ENCODE measurements at regions not wholly inside any gene's neighbourhood (a gene's known extent, or its start where the extent isn't known, plus 50 kb on each side); places are given as distances from the start of the nearest gene placed in this dataset.
A peak's percentile ranks its signal among the peaks of the same experiment; 100 is the strongest.

DNA sequence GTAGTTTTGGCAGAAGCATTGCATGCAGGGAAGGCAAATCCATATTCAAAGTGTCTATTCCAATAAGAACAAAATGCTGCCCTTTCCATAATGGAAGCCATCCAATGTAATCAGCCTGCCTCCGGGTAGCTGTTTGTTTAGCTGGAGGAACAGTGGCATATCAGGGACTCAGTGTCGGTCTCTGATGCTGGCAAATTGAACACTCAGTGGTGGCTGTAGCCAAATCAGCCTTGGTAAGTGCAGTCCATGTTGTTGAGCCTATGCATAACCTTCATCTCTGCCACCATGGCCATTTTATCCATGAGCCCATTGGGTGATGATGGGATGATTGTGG lies 147.8 kb upstream of the MAX start:
- no peak for DNase-seq (ENCODE audit: low read depth)

- DNase-seq (ENCODE audit: low read depth) = peak; percentile 98
Observed at GRCh38 chr14:65251213-65251612, 148.9 kb upstream of the MAX start.

DNA sequence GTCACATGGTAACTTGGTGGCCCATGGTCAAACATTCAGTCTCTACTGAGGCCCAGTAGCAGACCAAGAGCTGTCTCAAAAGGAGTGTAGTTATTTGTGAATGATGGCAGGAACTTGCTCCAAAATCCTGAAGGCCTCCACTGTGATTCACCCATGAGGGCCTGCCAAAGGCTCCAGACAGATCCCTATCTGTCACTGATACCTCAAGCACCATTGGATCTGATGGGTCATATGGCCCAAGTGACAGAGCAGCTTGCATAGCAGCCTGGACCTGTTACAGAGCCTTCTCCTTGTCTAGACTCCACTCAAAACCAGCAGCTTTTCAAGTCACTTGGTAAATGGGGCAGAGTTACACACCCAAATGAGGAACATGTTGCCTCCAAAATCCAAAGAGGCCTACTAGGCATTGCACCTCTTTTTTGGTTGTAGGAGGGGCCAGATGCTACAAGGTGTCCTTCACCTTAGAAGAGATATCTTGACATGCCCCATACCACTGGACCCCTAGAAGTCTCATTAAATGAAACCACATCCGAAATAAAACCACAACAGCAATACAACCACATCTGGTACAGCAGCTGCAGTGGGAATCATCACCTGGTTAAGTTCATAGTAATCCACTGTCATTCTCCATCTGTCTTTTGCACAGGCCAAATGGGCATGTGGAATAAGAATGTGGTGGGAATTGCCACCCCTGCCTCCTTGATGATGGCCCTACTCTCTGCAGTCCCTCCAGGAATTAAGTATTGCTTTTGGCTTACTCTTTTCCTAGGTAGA lies 150.4 kb upstream of the MAX start:
- no peak for DNase-seq (ENCODE audit: low read depth)

- peak; percentile 46 for DNase-seq (ENCODE audit: low read depth)
Observed at GRCh38 chr14:65255029-65255545, 152.8 kb upstream of the MAX start.

- DNase-seq (ENCODE audit: low read depth) = no peak
Observed at GRCh38 chr14:65255583-65256461, 153.5 kb upstream of the MAX start.

GRCh38 chr14:65256714-65257113 lies 154.4 kb upstream of the MAX start:
- no peak for DNase-seq (ENCODE audit: low read depth)

GRCh38 chr14:65257425-65257824 lies 155.1 kb upstream of the FUT8 start:
- DNase-seq (ENCODE audit: low read depth) = no peak

DNA sequence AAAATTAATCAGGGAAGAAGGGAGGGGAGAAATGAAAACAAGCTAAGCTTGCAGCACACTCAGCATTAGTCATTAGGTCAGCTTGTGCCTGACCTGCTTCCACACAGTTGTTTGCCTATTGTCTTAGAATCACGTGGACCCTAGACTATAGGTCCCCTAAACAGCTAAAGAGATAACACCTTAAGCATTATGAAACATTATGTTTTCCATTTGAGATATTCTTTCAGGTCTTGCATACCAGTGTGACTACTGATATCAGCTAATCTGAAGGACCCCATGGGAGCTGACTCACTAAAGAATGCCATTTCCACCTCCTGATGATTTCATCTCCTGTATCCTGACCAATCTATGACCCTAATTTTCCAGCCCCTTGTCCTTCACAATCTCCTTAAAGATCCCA lies 154.1 kb upstream of the FUT8 start:
- peak; percentile 65 for DNase-seq (ENCODE audit: low read depth)

DNA sequence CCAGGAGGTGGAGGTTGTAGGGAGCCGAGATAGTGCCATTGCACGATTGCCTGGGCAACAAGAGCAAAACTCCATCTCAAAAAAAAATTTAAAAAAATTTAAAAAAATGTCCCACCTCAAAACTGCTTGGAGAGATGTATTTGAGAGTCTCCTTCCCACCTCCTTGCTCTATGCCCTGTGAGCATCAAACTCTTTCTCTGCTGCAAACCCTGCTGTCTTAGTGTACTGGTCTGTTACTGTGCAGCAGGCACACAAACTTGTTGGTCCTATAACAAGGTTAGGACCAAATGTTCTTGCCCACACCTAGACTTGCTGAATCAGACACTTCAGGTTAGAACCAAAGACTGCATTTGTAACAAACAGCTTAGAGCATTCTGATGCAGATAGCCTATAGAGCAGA lies 153.5 kb upstream of the FUT8 start:
- DNase-seq (ENCODE audit: low read depth) = no peak

- DNase-seq (ENCODE audit: low read depth) = peak; percentile 84
Observed at GRCh38 chr14:65260786-65261185, 151.7 kb upstream of the FUT8 start.

DNA sequence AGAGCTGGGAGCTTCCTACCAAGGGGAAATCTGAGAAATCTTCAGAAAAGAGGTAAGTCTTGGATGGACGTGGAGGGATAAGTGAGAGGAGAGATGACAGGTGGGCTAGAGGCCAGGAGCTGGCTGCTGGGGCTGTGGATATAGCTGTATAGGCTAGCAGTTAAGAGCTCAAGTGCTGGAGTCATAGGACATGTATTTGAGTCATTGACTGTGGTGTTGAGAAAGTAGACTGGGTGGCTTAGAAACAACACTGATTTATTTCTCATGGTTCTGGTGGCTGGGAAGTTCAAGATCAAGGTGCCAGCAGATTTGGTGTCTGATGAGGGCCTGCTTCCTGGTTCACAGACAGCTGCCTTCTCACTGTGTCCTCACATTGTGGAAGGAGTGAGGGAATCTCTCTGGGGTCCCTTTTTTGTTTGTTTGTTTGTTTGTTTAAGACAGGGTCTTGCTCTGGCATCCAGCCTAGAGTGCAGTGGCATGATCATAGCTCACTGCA lies 151.1 kb upstream of the FUT8 start:
- DNase-seq (ENCODE audit: low read depth) = no peak

GRCh38 chr14:65261946-65262345 lies 150.6 kb upstream of the FUT8 start:
- DNase-seq (ENCODE audit: low read depth) = no peak

DNA sequence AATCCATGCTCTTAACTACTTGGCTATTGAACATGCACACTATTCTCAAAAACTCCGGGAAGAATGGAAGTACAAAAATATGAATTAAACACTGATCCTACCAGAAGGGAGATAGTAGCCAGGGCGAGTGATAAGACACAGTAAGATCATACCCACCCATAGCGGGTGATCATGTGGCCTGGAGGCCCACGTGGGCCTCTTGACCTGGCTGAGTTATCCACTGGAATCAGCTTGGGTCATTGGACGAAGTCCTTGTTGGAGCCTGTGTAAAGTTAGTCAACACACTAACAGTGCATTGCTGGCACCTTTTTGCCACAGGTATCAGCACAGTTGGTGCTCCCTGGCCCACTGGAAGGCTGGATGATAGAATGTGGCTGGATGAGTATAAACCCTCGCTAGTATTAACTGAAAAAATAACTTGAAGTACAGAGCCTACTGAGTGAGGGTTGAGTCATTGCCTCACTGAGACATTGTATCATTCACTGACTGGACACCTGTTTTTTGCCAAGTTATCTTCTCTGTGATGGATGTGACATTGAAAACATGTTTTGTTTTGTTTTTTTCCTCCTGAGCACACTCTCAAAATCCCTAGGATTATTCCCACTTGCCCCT lies 149.2 kb upstream of the FUT8 start:
- no peak for DNase-seq (ENCODE audit: low read depth)

DNA sequence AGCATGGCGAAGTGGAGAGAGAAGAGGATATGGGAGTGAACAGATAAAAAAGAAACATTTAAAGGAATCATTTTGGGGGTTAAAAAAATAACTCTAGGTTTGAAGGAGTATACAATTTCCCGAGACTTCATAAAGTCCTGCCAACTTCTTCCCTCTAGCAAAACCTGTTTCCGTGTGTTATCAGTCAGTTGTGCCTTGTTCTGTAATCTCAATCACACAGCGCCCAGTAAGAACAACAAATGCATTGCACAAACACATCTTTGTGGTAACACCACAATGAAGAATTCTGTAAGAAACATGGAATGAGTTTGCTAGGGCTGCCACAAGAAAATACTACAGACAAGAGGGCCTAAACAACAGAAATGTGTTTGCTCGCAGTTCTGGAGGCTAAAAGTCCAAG lies 144.7 kb upstream of the FUT8 start:
- no peak for DNase-seq (ENCODE audit: low read depth)

DNA sequence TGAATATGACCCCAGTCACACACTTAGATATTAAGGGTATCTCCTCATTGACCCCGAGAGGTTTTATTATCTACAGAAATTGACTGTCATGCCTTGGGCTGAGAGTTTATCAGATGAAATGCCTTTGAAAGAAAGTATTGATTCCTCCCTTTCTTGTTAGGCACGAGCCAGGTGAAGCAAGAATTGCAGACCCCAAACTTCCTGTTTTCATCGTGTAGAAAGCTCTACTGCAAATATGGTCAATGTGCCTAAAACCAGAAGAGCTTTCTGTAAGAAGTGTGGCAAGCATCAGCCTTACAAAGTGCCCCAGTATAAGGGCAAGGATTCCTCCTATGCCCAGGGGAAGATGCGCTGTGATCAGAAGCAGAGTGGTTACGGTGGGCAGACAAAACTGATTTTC lies 143.9 kb upstream of the FUT8 start:
- no peak for DNase-seq (ENCODE audit: low read depth)

DNA sequence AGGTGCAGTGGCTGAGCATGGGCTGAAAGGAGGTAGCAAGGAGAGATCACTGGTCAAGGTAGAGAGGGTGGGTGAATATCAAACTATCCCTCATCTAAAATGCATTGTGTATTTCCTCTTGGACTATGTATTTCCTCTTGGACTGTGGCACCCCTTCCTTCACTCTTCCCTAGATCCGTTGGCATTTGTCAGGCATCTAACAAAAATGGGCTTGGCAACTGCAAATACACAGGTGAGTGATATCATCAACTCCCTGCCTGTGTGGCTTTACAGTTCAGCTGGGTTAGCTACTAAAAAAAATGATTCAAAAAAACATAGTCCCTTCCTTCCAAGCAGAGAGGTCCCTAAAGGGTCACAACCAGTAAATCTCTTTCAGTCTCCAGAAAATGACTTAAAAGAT lies 142.8 kb upstream of the FUT8 start:
- DNase-seq (ENCODE audit: low read depth) = no peak

- DNase-seq (ENCODE audit: low read depth) = peak; percentile 35
Observed at GRCh38 chr14:65277027-65277426, 135.5 kb upstream of the FUT8 start.

GRCh38 chr14:65277580-65278270 lies 134.8 kb upstream of the FUT8 start:
- DNase-seq (ENCODE audit: low read depth) = no peak

GRCh38 chr14:65278589-65278988 lies 133.9 kb upstream of the FUT8 start:
- no peak for DNase-seq (ENCODE audit: low read depth)

GRCh38 chr14:65279510-65279909 lies 133.0 kb upstream of the FUT8 start:
- DNase-seq (ENCODE audit: low read depth) = no peak

GRCh38 chr14:65279958-65280357 lies 132.6 kb upstream of the FUT8 start:
- DNase-seq (ENCODE audit: low read depth) = no peak

DNA sequence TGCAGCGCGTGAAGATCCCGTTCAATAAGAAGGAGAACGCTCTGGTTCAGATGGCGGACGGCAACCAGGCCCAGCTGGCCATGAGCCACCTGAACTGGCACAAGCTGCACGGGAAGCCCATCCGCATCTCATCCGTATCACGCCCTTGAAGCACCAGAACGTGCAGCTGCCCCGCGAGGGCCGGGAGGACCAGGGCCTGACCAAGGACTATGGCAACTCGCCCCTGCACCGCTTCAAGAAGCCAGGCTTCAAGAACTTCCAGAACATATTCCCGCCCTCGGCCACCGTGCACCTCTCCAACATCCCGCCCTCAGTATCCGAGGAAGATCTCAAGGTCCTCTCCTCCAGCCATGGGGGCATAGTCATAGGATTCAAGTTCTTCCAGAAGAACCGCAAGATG lies 131.9 kb upstream of the FUT8 start:
- no peak for DNase-seq (ENCODE audit: low read depth)

Data from fibroblast of gingiva (primary cell).